ENCODE measurements at regions not wholly inside any gene's neighbourhood (a gene's known extent, or its start where the extent isn't known, plus 50 kb on each side); places are given as distances from the start of the nearest gene placed in this dataset.

DNA sequence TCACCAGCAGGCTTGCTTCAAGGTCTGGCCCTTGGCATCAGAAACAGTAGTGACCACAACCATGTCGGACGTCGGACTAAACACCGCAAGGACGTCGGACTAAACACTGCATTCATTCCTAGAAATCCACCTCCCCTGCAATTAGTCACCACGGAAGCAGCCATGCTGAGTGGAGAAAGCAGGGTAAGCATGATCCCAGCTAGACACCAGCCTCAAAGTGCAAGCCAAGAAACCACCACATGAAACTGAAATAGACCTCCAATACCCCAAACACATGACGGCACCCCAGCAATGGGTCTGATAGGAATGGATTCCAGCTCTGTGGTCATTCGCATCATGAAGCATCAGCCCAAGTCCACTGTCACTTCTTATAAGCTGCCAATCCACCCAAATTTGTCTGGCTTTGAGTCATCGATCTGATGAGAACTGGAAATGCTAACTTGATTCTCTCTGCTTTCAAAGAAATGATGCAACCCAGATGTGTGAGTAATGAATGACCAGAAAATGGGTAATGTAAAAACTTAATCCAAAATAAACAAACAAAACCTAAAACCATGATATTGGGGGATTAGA lies 348.3 kb upstream of the TMCO5A start:
- DNase-seq = peak; percentile 64

- DNase-seq = peak; percentile 2
Measured at GRCh38 chr15:37586976-37587375, 347.5 kb upstream of the TMCO5A start.

DNA sequence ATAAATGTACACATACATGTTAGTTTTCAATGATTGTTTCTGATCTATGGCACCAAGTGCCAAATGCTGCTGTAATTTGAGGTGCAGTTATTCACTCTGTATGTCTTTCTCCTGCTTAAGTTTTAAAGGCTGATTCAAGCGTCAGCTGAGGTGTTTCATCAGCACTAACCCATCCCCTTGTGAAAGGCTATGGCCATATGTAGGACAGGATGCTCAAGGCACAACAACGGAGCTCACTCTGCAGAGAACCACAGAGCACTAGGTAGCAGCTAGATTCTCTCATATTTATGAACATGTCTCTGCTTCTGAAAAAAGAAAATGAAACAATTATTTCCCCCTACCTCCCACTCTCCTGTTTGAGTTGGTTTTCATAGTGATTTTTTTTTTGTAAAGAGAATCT lies 340.0 kb upstream of the TMCO5A start:
- no peak for DNase-seq

DNA sequence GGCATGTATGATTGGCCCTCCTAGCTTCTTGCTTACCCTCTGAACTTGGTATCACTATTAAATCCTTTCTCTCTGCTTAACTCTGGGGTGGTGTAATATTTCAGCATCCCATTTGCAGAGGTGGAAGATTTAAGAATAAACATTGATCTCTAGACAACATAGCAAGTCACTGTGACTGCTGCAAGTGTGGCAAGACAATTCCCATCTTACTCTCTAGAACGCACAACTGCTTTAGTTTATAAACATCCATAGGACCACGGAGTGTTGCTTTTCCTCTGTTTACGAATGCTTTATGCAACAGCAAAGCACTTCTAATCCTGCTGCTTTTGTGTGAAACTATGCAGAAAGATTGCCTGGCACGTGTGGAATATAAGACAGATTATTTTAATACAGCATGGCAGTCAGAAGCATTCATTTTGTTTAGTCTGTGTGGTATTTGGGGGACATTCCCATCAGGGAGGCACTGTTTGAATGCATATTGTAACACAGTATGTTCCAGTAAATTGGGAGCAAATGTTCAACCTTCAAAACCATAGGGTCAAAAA lies 338.9 kb upstream of the TMCO5A start:
- DNase-seq = no peak

GRCh38 chr15:37599156-37599555 lies 335.3 kb upstream of the TMCO5A start:
- DNase-seq = no peak

DNA sequence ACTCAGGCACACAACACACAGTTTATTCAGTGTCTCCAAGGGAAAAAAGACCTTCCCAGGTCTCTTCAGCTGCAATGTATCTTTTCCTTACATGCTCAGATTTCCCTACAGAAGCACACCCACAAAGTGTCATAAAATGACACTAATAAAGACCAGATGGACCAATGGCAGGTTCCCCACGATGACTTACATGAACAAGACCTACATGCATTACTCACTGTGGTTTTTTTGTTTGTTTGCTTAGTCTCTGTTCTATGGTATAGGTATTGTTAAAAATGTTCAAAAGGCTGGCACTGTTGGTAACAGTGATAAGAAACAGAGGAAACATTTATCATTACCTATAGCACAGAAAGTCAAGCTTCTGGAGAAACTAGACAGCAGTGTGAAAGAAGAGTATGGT lies 318.2 kb upstream of the TMCO5A start:
- DNase-seq = peak; percentile 8

GRCh38 chr15:37618353-37618752 lies 316.1 kb upstream of the TMCO5A start:
- DNase-seq = peak; percentile 25

DNA sequence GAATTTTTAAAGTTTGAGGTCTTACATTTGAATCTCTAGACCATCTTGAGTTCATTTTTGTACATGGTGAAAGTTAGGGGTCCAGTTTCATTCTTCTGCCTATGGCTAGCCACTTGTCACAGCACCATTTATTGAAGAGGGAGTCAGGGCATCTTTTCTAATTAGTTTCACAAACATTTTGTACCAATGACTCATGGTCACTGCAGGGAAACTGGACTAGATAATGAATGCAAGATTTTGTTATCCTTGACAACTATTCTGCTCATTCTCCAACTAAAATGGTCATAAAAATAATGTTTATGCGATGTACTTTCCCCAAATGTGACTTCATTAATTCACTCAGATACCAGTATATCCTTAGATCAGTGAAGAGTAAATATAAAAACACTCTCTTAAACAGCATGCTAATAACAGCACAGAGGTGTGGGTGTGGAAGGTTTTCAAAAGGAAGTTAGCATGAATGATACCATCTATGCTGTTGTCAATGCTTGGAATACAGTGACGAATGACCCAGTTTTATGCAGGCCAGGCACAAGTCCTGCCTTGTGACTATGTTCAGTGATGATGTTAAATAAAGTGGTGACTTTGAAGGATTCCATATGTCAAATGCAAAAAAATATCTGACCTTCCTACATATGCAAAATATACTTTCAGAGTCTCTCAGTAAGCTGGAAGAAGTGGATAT lies 314.9 kb upstream of the TMCO5A start:
- no peak for DNase-seq

GRCh38 chr15:37625576-37625975 lies 308.9 kb upstream of the TMCO5A start:
- peak; percentile 1 for DNase-seq

DNA sequence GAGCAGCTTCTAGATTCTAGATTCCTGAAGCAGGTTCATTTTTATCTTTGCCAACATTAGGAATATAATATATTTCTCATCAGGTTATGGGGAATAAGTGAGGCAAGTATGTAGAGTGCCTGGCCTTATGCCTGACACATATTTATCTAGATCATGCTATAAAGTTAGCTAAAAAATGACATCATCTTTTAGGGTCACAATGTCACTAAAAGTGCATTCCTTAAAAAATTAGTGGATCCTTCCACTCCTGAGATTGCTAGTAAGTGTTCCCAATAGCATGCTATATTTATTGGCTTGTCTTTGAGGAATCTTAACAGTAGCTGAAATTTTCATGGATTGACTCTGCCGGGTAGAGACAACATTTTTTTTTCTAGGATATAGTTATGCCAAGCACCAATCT lies 305.9 kb upstream of the TMCO5A start:
- DNase-seq = peak; percentile 8

- DNase-seq = no peak
Measured at GRCh38 chr15:37636736-37637135, 297.7 kb upstream of the TMCO5A start.

DNA sequence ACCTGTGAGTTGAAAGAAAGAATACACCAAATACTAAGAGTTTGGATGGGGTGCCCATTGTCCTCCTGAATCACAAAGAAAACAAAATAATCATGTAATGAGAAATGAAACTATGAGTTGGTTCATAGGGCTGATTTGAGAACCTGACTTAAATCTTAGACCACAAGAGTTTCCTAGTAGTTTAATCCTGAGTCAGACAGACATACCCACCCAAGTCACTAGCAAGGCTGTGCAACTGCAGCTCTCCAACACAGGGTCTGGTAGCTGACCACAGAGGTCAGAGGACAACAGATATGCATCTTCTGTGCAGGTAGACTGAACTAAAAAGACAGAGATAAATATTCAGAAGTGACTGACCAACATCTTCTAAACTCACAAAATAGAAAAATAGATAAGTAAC lies 296.3 kb upstream of the TMCO5A start:
- DNase-seq = no peak

- no peak for DNase-seq
Measured at GRCh38 chr15:37638691-37639090, 295.7 kb upstream of the TMCO5A start.

GRCh38 chr15:37652646-37653417 lies 281.6 kb upstream of the TMCO5A start:
- no peak for DNase-seq

DNA sequence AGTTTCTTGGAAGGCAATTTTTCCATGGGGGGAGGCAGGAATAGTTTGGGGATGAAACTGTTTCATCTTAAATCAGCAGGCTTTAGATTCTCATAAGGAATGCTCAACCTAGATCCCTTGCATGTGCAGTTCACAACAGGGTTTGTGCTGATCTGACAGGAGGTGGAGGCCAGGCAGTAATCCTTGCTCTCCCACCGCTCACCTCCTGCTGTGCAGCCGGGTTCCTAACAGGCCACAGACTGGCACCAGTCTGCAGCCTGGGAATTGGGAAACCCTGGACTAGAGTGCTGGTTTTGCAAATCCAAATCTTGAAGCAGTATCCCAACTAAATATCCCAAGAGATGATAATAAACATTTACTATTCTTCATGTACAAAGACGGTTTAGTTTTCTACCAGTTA lies 256.3 kb upstream of the TMCO5A start:
- no peak for DNase-seq

DNA sequence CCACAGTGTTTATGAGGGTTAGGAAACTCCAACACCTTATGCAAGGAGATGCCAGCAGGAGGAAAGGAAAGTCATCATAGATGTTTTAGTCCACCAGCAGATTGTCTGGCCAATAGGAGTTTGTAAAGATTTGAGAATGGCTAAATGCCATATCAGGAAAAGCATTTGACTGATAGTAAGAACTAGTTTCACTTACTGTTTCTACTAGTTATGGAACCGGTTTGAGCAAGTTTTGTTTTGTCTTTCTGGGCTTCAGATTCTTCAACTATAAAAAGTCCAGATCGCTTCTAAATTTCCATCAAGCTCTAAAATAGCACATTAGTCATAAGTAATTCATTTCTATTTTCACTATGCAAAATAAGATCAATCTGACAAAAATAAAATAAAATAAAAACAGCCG lies 254.8 kb upstream of the TMCO5A start:
- no peak for DNase-seq

DNA sequence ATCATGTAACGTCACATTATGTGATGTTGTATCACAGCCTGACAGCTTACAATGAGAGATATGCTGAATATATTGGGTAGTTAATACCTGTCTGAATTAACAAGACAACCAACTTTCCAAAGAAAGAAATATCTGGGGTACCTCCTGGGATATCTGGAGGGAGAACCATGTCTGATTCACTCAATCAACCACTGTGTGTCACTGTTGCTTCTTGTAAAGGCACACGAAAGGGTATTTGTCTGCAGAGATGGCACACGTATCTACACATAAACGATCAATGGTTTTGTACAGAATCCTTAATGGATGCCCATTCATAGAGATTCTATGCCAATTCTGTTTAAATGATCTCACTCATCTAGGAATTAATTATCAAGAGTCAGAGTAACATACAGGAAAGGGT lies 252.1 kb upstream of the TMCO5A start:
- DNase-seq = peak; percentile 16

GRCh38 chr15:37691911-37692310 lies 242.5 kb upstream of the TMCO5A start:
- peak; percentile 4 for DNase-seq

GRCh38 chr15:37693926-37694325 lies 240.5 kb upstream of the TMCO5A start:
- DNase-seq = peak; percentile 13

DNA sequence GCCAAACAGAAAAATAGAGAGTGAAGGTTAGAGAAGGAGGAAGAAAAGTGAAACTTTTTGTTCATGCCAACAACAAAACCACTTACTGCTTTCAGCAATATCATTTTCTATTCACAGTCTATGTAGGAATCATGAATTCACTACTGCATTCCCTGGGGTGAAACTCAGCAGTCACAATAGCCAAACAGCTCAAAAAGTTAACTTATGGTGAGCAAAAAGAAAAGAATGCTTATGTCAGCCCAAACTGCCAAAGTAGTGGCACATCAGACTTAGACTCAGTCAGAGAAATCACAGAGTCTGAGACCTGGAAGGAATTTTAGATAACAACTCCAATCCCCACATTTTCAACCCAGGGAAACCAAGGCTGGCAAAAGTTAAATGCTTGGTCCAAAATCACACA lies 238.7 kb upstream of the TMCO5A start:
- DNase-seq = peak; percentile 60

DNA sequence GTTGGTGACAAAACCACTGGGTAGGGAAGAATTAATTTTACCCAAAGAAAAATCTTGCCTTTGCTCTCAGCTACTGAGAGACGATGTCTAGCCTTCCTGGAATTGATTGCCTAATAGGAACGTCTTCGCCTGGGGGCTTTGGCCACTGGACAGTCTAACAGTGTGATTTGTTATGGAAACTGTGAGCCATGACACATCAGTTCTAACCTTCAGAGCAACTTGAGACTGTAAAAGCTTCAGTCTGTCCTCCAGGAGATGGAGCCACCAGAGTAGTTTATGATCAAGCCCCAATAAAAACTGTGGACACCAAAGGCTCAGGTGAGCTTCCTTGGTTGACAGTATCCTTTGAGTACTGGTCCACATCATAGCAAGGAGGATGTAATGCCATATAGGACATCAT lies 235.8 kb upstream of the TMCO5A start:
- DNase-seq = peak; percentile 83

DNA sequence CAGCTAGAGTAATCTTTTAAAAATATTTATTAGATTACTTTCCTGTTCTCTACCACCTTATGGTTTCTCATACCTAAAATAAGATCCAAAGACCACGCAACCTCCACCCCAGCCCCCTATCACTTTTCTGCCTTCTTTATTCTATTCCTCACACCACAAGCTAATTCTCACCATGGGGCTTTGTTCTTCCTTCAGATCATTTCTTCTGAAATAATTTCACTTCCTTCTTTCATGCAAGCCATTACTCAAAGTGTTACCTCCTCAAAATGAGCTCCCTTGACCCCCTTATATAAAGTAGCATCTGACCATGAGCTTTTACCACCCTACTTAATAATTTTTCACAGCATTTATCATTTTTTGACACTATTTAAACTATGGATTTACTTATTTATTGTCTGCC lies 233.2 kb upstream of the TMCO5A start:
- DNase-seq = no peak

- no peak for DNase-seq
Measured at GRCh38 chr15:37709669-37710068, 224.8 kb upstream of the TMCO5A start.

DNA sequence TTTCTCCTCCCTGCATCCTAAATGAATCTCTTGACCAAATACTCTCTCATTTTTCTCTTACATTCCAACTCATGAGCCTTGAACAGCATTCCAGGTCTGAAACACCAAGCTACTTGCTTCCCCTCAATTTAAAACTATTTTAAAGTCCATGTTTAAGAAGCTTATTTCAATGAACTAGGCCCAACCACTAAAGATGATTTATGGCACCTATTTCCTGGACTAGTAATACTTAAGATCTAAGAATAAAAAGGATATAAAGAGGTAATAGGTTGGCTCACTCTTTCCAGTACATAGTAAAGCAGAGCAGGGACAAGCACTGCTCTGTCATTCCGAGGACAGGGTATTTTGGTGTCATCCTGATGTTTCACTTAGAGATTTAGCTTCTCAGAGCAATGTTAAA lies 219.3 kb upstream of the TMCO5A start:
- DNase-seq = no peak

Data from EL (cell line).